Astrocyte (in vitro differentiated cells and primary cell): ENCODE measurements at regions not wholly inside any gene's neighbourhood (a gene's known extent, or its start where the extent isn't known, plus 50 kb on each side); places are given as distances from the start of the nearest gene placed in this dataset.

ENCODE experiments used
- DNase-seq: peaks from one replicate; pipeline ENCODE4 v3.0.0-alpha.2; 2010; ENCODE audit warnings: low read depth
- FAIRE-seq: peaks from 2 replicates; lab custom pipeline; 2011; peaks lifted over from hg19 to GRCh38; lab: Jason Lieb, UNC
- H2AFZ ChIP-seq: 2 replicates; pipeline ENCODE4 v1.6.0; 2012; ENCODE audit warnings: low read depth, low read length, inconsistent platforms
- H3K27ac ChIP-seq: 2 replicates; pipeline ENCODE4 v1.5.1; 2011; ENCODE audit warnings: low read depth, low read length, inconsistent platforms
- H3K27me3 ChIP-seq: 2 replicates; pipeline ENCODE4 v1.6.0; 2011; ENCODE audit warnings: low read length, inconsistent platforms; ENCODE audit not compliant: insufficient read depth
- H3K36me3 ChIP-seq: 2 replicates; pipeline ENCODE4 v1.5.1; 2011; ENCODE audit warnings: low read length, inconsistent platforms; ENCODE audit not compliant: insufficient read depth
- H3K4me1 ChIP-seq: 2 replicates; pipeline ENCODE4 v1.5.1; 2011; ENCODE audit warnings: low read length, inconsistent platforms; ENCODE audit not compliant: insufficient read depth
- H3K4me2 ChIP-seq: 2 replicates; pipeline ENCODE4 v1.6.0; 2012; ENCODE audit warnings: low read length, inconsistent platforms
- H3K4me3 ChIP-seq: 2 replicates; pipeline ENCODE4 v1.5.1; 2011; ENCODE audit warnings: low read depth, mild to moderate bottlenecking, low read length, inconsistent platforms; ENCODE audit not compliant: insufficient read depth
- H3K79me2 ChIP-seq: 2 replicates; pipeline ENCODE4 v1.6.0; 2012; ENCODE audit warnings: mild to moderate bottlenecking, low read length, inconsistent platforms; ENCODE audit not compliant: insufficient read depth
- H3K9ac ChIP-seq: 2 replicates; pipeline ENCODE4 v1.6.0; 2012; ENCODE audit warnings: mild to moderate bottlenecking, low read length, inconsistent platforms
- H3K9me3 ChIP-seq: 2 replicates; pipeline ENCODE4 v1.5.1; 2012; ENCODE audit warnings: low read depth, mild to moderate bottlenecking, low read length, inconsistent platforms; ENCODE audit not compliant: insufficient read depth
- H4K20me1 ChIP-seq: 2 replicates; pipeline ENCODE4 v1.6.0; 2012; ENCODE audit warnings: low read length, inconsistent platforms; ENCODE audit not compliant: insufficient read depth
- H3K27ac Mint-ChIP-seq: one replicate; pipeline ENCODE4 v1.8.0; 2021; ENCODE audit warnings: mild to moderate bottlenecking, mixed read lengths; ENCODE audit not compliant: unreplicated experiment
- H3K27me3 Mint-ChIP-seq: one replicate; pipeline ENCODE4 v1.8.0; 2021; ENCODE audit warnings: low read depth, mixed read lengths; ENCODE audit not compliant: unreplicated experiment
- H3K36me3 Mint-ChIP-seq: one replicate; pipeline ENCODE4 v1.8.0; 2021; ENCODE audit warnings: low read depth, mixed read lengths; ENCODE audit not compliant: unreplicated experiment
- H3K4me1 Mint-ChIP-seq: one replicate; pipeline ENCODE4 v1.8.0; 2021; ENCODE audit warnings: low read depth, mixed read lengths; ENCODE audit not compliant: unreplicated experiment
- H3K4me3 Mint-ChIP-seq: one replicate; pipeline ENCODE4 v1.8.0; 2021; ENCODE audit warnings: mild to moderate bottlenecking, moderate library complexity, mixed read lengths; ENCODE audit not compliant: unreplicated experiment
- H3K9me3 Mint-ChIP-seq: one replicate; pipeline ENCODE4 v1.8.0; 2021; ENCODE audit warnings: mild to moderate bottlenecking, mixed read lengths; ENCODE audit not compliant: unreplicated experiment
- CTCF ChIP-seq: IDR thresholded peaks from 2 replicates; pipeline ENCODE4 v1.5.1; 2011; ENCODE audit warnings: low read depth, mild to moderate bottlenecking, inconsistent platforms, low read length, moderate library complexity; ENCODE audit not compliant: insufficient read depth
- EZH2 ChIP-seq: IDR thresholded peaks from 2 replicates; pipeline ENCODE4 v1.6.1; 2012; ENCODE audit warnings: mild to moderate bottlenecking, low read length, inconsistent platforms; ENCODE audit not compliant: insufficient read depth

- Mint-ChIP-seq H3K27ac (no peak overlapping the region), H3K4me3 (no peak overlapping the region), H3K4me1 (peaks cover 4% of the 10 kb centered on the region), H3K27me3 (peaks cover 35% of the 10 kb centered on the region), H3K9me3 (no peaks in the 10 kb centered on the region), H3K36me3 (no peaks in the 10 kb centered on the region)
- no peaks in the 10 kb centered on the region for H4K20me1 ChIP-seq
- H3K4me2 ChIP-seq = no peak overlapping the region
- no peaks in the 10 kb centered on the region for H3K4me1 ChIP-seq
- H3K9me3 ChIP-seq = no peaks in the 10 kb centered on the region
- no peak overlapping the region for H3K9ac ChIP-seq
- DNase-seq = no peak
- no peak overlapping the region for H3K27ac ChIP-seq
- TF ChIP-seq CTCF = no peak
- TF ChIP-seq EZH2 = no peak
- no peak overlapping the region for H2AFZ ChIP-seq
- peaks cover 8% of the 10 kb centered on the region for H3K27me3 ChIP-seq
- H3K36me3 ChIP-seq = no peaks in the 10 kb centered on the region
- no peaks in the 10 kb centered on the region for H3K79me2 ChIP-seq
- no peak for FAIRE-seq
- no peak overlapping the region for H3K4me3 ChIP-seq
These were observed 62.3 kb upstream of the ADRA2C start for GRCh38 chr4:3703677-3704521.

- Histone ChIP-seq H3K4me2 (no peak overlapping the region), H3K9me3 (no peaks in the 10 kb centered on the region), H3K9ac (no peak overlapping the region), H2AFZ (no peak overlapping the region), H3K27ac (no peak overlapping the region), H3K27me3 (peaks cover 8% of the 10 kb centered on the region), H3K36me3 (no peaks in the 10 kb centered on the region), H3K4me3 (no peak overlapping the region), H3K4me1 (no peaks in the 10 kb centered on the region), H3K79me2 (no peaks in the 10 kb centered on the region), H4K20me1 (no peaks in the 10 kb centered on the region)
- H3K27ac Mint-ChIP-seq = no peak overlapping the region
- peaks cover 35% of the 10 kb centered on the region for H3K27me3 Mint-ChIP-seq
- H3K36me3 Mint-ChIP-seq = no peaks in the 10 kb centered on the region
- FAIRE-seq (no peak), DNase-seq (no peak)
- H3K4me1 Mint-ChIP-seq = peaks cover 4% of the 10 kb centered on the region
- no peaks in the 10 kb centered on the region for H3K9me3 Mint-ChIP-seq
- no peak for TF ChIP-seq EZH2
- TF ChIP-seq CTCF = no peak
- no peak overlapping the region for H3K4me3 Mint-ChIP-seq
These were observed 62.9 kb upstream of the ADRA2C start for GRCh38 chr4:3703343-3703676.

- no peak for DNase-seq
- Histone ChIP-seq H3K27ac (no peak overlapping the region), H3K9ac (no peak overlapping the region), H3K4me1 (no peaks in the 10 kb centered on the region), H3K36me3 (no peaks in the 10 kb centered on the region), H2AFZ (no peak overlapping the region), H3K27me3 (peaks cover 8% of the 10 kb centered on the region), H3K4me3 (no peak overlapping the region), H3K79me2 (no peaks in the 10 kb centered on the region), H3K9me3 (no peaks in the 10 kb centered on the region), H3K4me2 (no peak overlapping the region), H4K20me1 (no peaks in the 10 kb centered on the region)
- TF ChIP-seq EZH2 (no peak), CTCF (no peak)
- H3K27ac Mint-ChIP-seq = no peak overlapping the region
- H3K4me1 Mint-ChIP-seq = peaks cover 3% of the 10 kb centered on the region
- no peak for FAIRE-seq
- H3K4me3 Mint-ChIP-seq = no peak overlapping the region
- H3K36me3 Mint-ChIP-seq = no peaks in the 10 kb centered on the region
- H3K27me3 Mint-ChIP-seq = peaks cover 34% of the 10 kb centered on the region
- no peaks in the 10 kb centered on the region for H3K9me3 Mint-ChIP-seq
These were observed 63.5 kb upstream of the ADRA2C start for GRCh38 chr4:3702561-3703221.
